ENCODE measurements at regions not wholly inside any gene's neighbourhood (a gene's known extent, or its start where the extent isn't known, plus 50 kb on each side); places are given as distances from the start of the nearest gene placed in this dataset.

DNA sequence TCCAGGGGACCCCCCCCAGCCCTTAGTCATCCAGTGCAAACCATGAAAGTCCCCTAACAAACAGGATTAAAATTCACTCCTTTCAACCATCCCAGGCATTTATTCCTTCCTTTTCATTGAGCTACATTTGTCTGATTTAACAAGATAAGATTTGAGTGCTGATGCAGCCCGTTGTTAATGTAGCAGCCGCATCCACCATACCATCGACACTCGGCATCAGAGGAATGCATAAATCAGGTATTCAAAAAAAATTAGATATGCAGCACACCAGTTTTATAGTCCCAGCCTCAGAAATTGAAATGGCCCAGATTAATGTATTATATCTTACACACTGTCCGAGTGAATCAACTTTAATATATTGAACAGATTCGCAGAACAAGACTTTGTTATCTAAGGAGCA is 676.5 kb upstream of the FANCL start:
- DNase-seq = no peak

GRCh38 chr2:58916063-58916462 is 674.9 kb upstream of the FANCL start:
- DNase-seq = no peak

- no peak for DNase-seq
Observed at GRCh38 chr2:58914733-58915505, 673.8 kb upstream of the FANCL start.

DNA sequence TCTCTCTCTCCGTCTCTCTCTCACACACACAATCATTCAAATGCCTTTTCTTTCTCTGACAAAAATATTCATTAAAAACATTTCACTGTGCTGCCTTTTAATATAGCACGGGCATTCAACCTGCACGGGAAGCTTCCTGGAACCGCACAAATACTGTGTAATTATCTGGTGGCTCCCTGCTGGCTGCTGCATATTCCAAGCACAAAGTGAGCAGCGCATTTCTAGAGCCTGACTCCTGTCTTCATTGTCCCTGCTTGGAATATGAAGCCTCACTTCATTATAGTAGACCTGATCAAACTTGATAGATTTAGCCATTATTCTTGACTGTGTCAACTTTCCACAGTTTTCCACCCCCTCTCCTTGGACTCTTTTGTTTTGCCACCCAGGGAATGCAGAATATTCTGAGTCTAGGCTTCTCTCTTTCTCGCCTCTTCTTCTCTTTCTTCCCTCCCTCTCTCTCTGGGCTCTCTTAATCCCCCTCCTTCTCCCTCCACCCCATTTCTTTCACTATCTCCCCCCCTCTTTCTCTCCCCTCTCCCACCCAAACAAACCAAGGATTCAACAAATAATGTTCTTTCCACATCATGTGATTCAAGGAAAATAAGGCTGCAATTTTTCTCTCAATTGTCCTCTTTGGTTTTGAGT is 672.1 kb upstream of the FANCL start:
- no peak for DNase-seq

DNA sequence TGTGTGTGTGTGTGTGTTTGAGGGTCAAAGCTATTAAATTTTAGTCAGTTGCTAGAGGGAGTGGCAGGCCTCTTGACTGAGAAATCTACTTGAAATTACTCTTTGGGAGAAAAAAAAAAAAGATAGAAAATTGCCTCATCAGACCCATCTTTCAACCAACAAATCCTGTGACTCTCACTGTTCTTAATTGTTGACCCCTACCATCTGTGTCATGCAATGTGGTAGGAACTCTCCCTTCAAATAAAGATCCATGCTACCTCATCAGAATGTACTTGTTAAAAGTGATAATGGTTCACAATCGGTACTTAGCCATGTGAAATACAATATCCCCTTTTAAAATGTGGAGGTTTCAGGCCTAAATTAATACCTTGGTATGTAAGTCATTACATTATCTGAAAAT is 670.8 kb upstream of the FANCL start:
- no peak for DNase-seq

DNA sequence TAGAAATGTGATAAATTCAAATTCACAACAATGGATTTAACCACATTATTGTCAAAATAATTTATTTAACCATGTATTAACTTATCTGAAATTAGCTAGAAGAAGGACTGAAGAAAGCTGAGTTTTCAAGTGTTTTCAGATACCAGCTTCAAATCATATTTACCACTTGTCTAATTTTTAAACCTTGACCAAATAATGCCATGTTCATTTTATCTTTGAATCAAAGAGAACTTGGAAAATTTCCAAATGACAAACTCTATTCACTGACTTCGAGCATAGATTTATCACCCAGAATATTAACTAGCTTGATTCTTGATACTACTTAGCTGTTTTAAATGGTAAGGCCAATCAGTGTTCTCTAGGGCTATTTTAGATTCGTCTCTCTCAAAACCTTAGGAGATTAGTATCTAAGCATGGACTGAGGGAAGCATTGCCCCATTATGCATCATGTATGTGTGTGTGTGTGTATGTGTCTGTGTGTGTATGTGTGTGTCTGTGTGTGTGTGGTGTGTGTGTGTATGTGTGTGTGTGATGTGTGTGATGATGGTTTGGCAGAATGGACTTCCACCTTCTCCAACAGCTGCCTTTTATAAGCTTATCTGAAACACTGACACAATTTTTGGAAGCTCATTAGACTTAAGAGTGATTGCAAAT is 667.5 kb upstream of the FANCL start:
- no peak for DNase-seq

DNA sequence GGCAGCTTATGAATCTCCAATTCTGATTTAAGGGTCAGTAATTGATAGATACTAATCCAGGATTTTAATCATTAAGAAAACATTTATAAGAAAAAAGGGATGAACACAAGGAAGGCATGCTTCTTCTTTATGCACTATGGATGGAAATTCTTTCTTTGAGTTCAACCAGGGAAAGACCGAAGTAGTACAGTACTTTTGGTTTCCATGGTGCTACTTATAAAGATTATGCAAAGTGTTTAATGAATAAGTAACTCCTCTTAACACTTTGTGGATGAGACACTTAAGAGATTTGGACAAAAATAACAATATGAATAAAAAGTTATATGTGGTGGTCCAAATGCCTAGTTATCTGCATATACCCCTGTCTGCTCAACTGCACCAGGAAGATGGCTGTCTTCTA is 666.5 kb upstream of the FANCL start:
- no peak for DNase-seq

GRCh38 chr2:58906081-58906645 is 665.0 kb upstream of the FANCL start:
- no peak for DNase-seq

- no peak for DNase-seq
Observed at GRCh38 chr2:58904095-58904494, 663.0 kb upstream of the FANCL start.

DNA sequence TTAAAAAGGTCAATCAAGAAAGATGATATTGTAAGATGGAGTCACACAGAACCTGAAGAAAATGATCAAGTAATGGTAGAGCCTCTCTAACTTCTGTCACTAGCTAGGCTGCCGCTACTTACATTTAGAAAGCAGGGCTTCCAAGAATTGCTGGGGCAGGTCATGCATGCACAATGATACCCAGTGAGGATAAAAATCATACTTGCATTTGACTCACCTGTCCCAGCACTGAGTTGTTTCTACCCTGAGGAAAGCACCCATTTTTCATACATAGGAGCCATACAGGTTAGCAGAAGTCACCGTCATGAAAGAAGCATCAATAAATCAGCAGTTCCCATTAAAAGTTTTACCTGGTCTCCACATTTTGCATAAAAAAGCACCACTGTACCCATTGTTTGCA is 662.3 kb upstream of the FANCL start:
- DNase-seq = no peak

- peak; percentile 37 for DNase-seq
Observed at GRCh38 chr2:58900246-58901027, 659.3 kb upstream of the FANCL start.

GRCh38 chr2:58899692-58900091 is 658.6 kb upstream of the FANCL start:
- no peak for DNase-seq

DNA sequence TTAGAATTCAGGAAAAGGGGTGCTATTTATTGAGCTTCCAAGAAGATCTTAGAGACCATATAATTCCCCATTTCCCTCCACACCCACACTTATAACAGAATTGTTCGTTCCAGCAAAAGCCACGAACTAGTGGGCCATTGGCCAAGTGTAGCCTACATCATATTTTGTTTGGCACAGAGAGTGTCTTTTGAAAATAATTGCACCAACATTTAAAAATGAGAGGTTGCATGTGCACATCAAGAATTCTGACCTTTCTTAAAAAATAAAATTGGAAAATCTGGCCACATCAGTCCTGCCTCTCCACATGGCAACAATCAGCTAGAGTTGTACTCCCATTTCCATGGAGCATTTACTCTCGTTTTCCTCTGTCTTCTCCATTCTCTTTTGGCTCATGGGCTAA is 655.5 kb upstream of the FANCL start:
- DNase-seq = no peak

- DNase-seq = no peak
Observed at GRCh38 chr2:58895857-58896256, 654.7 kb upstream of the FANCL start.

- DNase-seq = no peak
Observed at GRCh38 chr2:58893656-58894351, 652.7 kb upstream of the FANCL start.

GRCh38 chr2:58891828-58892377 is 650.8 kb upstream of the FANCL start:
- peak; percentile 33 for DNase-seq

- DNase-seq = no peak
Observed at GRCh38 chr2:58890865-58891525, 649.9 kb upstream of the FANCL start.

- DNase-seq = no peak
Observed at GRCh38 chr2:58886009-58886408, 644.9 kb upstream of the FANCL start.

- DNase-seq = no peak
Observed at GRCh38 chr2:58879834-58880233, 638.7 kb upstream of the FANCL start.

GRCh38 chr2:58878778-58879177 is 637.7 kb upstream of the FANCL start:
- no peak for DNase-seq

DNA sequence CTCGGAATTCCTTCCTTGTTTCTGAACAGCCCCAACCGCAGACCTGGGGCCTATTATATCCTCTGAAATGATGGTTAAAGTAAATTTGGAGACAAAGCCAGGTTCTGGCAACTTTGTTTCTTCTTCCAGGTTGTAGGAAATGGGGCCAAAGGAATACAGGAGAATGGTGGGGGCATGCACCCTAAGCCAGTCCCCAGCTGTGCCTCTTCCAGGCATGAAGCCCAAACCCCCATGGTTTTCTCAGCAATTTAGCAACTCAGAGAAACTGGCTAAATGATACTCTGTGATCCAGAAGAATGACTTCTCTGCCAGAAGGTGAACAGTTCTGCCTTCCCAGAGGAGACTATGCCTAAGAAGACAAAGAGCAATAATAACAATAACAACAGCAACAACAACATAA is 635.0 kb upstream of the FANCL start:
- DNase-seq = no peak

DNA sequence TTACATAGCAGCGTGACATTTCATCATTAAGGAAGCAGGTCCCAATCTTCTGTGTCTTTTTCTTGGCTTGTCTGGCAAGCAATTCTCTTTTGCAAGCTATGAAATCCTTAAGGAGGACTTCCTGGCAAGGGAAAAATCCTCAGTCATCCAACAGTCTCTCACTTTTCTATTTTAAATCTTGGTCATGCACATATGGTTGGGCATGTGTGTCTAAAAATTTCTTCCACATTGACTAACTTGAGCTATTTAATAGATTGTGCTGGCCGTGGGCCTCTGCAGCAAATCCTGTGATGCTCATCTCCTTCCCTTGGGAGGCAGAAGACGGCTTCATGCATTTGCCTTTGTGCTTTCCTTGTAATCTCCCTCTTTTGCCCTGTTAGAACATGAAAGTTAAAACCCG is 634.3 kb upstream of the FANCL start:
- DNase-seq = no peak

All from hematopoietic multipotent progenitor cell treated with erythropoietin and hydrocortisone succinate and interleukin-3 and kit ligand, for 8 days (in vitro differentiated cells).